ENCODE measurements at regions not wholly inside any gene's neighbourhood (a gene's known extent, or its start where the extent isn't known, plus 50 kb on each side); places are given as distances from the start of the nearest gene placed in this dataset.

DNA sequence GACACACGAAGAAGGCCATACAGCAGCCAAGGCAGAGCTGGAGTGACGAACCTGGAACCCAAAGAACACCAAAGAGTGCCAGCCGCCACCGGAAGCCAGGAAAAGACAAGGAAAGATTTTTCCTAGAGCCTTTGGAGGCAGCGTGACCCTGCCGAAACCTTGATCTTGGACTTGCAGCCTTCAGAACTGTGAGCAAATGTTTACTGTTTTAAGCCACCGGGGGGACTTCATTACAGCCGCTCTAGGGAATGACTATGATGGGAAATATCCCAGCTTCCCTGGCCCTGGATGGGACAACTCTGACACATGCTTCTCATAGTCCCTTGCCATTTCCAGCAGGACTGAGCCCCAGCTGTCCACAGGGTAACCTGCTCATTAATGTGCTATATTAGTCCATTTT, 270.6 kb downstream of the HAPSTR1 start:
- DNase-seq (no peak), ATAC-seq (no peak)
- 85% methylated on average over 8 of the region's 8 CpGs for WGBS (ENCODE audit: insufficient coverage)
- intact Hi-C loops (cut with micrococcal nuclease): no loop called here
- Mint-ChIP-seq H3K4me1 (no peaks in the 10 kb centered on the region), H3K9me3 (peaks cover 7% of the 10 kb centered on the region in 2 donors), H3K4me3 (no peak overlapping the region), H3K27me3 (ENCODE audit: low read depth in 2 of 2) (peaks cover 0 to 3% of the 10 kb centered on the region in 2 donors), H3K36me3 (peaks cover 7% of the 10 kb centered on the region), H3K27ac (no peak overlapping the region)
- H3K4me1 ChIP-seq (ENCODE audit: control insufficient read depth, insufficient read depth, low read length): no peaks in the 10 kb centered on the region
- H3K4me3 ChIP-seq (ENCODE audit: low read length): no peak overlapping the region
- H3K36me3 ChIP-seq (ENCODE audit: control insufficient read depth, insufficient read depth, low read length): no peaks in the 10 kb centered on the region
- no peak for TF ChIP-seq CTCF (IDR thresholded peaks at IDR 0.05)
- H3K9me3 ChIP-seq (ENCODE audit: control insufficient read depth, insufficient read depth, low read length): no peaks in the 10 kb centered on the region
- H3K27ac ChIP-seq (ENCODE audit: low read length): no peak overlapping the region
- no peaks in the 10 kb centered on the region for H3K27me3 ChIP-seq (ENCODE audit: control insufficient read depth, insufficient read depth, low read length)

DNA sequence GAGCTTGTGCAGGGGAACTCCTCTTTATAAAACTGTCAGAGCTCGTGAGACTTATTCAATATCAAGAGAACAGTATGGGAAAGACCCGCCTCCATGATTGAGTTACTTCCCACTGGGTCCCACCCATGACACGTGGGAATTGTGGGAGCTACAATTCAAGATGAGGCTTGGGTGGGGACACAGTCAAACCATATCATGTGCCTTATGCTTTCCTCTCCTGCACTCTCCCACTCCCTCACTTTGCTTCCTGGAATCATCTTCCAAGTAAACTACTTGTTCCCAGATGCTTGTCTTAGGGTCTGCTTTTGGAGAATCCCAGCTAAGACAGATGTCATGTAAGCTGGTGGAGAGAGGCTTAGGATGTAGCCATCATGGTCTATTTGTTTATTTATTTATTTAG, 271.2 kb downstream of the HAPSTR1 start:
- no peak overlapping the region for H3K4me3 Mint-ChIP-seq
- 86% methylated on average over 3 of the region's 3 CpGs for WGBS (ENCODE audit: insufficient coverage)
- DNase-seq (no peak), ATAC-seq (no peak)
- no peaks in the 10 kb centered on the region for H3K4me1 ChIP-seq (ENCODE audit: control insufficient read depth, insufficient read depth, low read length)
- H3K27ac Mint-ChIP-seq: no peak overlapping the region
- H3K27me3 ChIP-seq (ENCODE audit: control insufficient read depth, insufficient read depth, low read length): no peaks in the 10 kb centered on the region
- intact Hi-C loops (cut with micrococcal nuclease): no loop called here
- peaks cover 3 to 5% of the 10 kb centered on the region in 2 donors for H3K9me3 Mint-ChIP-seq
- H3K4me1 Mint-ChIP-seq: no peaks in the 10 kb centered on the region
- H3K4me3 ChIP-seq (ENCODE audit: low read length): no peak overlapping the region
- H3K27ac ChIP-seq (ENCODE audit: low read length): no peak overlapping the region
- peaks cover 7% of the 10 kb centered on the region for H3K36me3 Mint-ChIP-seq
- TF ChIP-seq CTCF (IDR thresholded peaks at IDR 0.05): no peak
- no peaks in the 10 kb centered on the region for H3K36me3 ChIP-seq (ENCODE audit: control insufficient read depth, insufficient read depth, low read length)
- no peaks in the 10 kb centered on the region for H3K9me3 ChIP-seq (ENCODE audit: control insufficient read depth, insufficient read depth, low read length)
- peaks cover 0 to 3% of the 10 kb centered on the region in 2 donors for H3K27me3 Mint-ChIP-seq (ENCODE audit: low read depth in 2 of 2)

GRCh38 chr16:9363520-9363919, 272.1 kb downstream of the HAPSTR1 start:
- Histone ChIP-seq H3K27ac (ENCODE audit: low read length) (no peak overlapping the region), H3K4me1 (ENCODE audit: control insufficient read depth, insufficient read depth, low read length) (no peaks in the 10 kb centered on the region), H3K27me3 (ENCODE audit: control insufficient read depth, insufficient read depth, low read length) (no peaks in the 10 kb centered on the region), H3K9me3 (ENCODE audit: control insufficient read depth, insufficient read depth, low read length) (no peaks in the 10 kb centered on the region), H3K4me3 (ENCODE audit: low read length) (no peak overlapping the region), H3K36me3 (ENCODE audit: control insufficient read depth, insufficient read depth, low read length) (no peaks in the 10 kb centered on the region)
- H3K27me3 Mint-ChIP-seq (ENCODE audit: low read depth in 2 of 2): peaks cover 0 to 3% of the 10 kb centered on the region in 2 donors
- DNase-seq (no peak), ATAC-seq (no peak)
- H3K4me3 Mint-ChIP-seq: no peak overlapping the region
- no peak for TF ChIP-seq CTCF (IDR thresholded peaks at IDR 0.05)
- H3K27ac Mint-ChIP-seq: no peak overlapping the region
- intact Hi-C loops (cut with micrococcal nuclease): no loop called here
- WGBS (ENCODE audit: insufficient coverage): 93% methylated on average over 10 of the region's 10 CpGs
- peaks cover 7% of the 10 kb centered on the region for H3K36me3 Mint-ChIP-seq
- no peaks in the 10 kb centered on the region for H3K4me1 Mint-ChIP-seq
- H3K9me3 Mint-ChIP-seq: peaks cover 3 to 5% of the 10 kb centered on the region in 2 donors

GRCh38 chr16:9364721-9365369, 273.4 kb downstream of the HAPSTR1 start:
- Histone ChIP-seq H3K27me3 (ENCODE audit: control insufficient read depth, insufficient read depth, low read length) (no peaks in the 10 kb centered on the region), H3K4me3 (ENCODE audit: low read length) (no peak overlapping the region), H3K36me3 (ENCODE audit: control insufficient read depth, insufficient read depth, low read length) (no peaks in the 10 kb centered on the region), H3K9me3 (ENCODE audit: control insufficient read depth, insufficient read depth, low read length) (no peaks in the 10 kb centered on the region), H3K4me1 (ENCODE audit: control insufficient read depth, insufficient read depth, low read length) (no peaks in the 10 kb centered on the region), H3K27ac (ENCODE audit: low read length) (no peak overlapping the region)
- Mint-ChIP-seq H3K4me3 (no peak overlapping the region), H3K27ac (no peak overlapping the region), H3K36me3 (no peaks in the 10 kb centered on the region), H3K9me3 (peaks cover 0 to 2% of the 10 kb centered on the region in 2 donors), H3K4me1 (no peaks in the 10 kb centered on the region), H3K27me3 (ENCODE audit: low read depth in 2 of 2) (peaks cover 0 to 2% of the 10 kb centered on the region in 2 donors)
- ATAC-seq (no peak), DNase-seq (no peak)
- 77% methylated on average over 1 of the region's 2 CpGs for WGBS (ENCODE audit: insufficient coverage)
- intact Hi-C loops (cut with micrococcal nuclease): no loop called here
- no peak for TF ChIP-seq CTCF (IDR thresholded peaks at IDR 0.05)
